ENCODE measurements at regions not wholly inside any gene's neighbourhood (a gene's known extent, or its start where the extent isn't known, plus 50 kb on each side); places are given as distances from the start of the nearest gene placed in this dataset.

DNA sequence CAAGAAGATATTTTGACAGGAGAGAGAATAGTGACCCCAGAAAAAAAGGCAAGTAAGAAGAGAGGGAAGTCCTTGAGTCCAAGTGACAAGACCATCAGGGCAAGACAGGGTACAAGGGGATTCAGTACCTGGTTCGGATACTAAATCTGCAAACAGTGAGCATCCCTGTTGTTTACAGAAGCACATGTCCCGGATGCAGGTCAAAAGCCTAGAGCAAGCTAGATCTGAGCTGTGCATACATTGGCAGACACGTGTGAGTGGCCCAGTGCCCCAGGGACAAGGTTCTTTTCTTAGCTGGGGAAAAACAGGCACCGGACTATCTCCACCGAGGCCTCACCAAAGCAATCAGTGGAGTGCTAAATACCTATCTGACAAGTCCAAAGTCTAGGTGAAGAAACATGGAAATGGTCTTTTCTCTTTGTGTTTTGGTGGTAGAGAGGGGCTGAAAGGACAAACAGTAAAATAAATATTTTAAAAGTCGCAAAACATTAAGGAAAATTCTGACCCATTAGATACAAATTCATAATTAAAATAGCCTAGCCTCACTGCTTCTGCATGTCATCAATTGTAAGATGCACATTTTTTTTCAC is 165.2 kb downstream of the SUCLG1 start:
- TF ChIP-seq, protein P1, sequence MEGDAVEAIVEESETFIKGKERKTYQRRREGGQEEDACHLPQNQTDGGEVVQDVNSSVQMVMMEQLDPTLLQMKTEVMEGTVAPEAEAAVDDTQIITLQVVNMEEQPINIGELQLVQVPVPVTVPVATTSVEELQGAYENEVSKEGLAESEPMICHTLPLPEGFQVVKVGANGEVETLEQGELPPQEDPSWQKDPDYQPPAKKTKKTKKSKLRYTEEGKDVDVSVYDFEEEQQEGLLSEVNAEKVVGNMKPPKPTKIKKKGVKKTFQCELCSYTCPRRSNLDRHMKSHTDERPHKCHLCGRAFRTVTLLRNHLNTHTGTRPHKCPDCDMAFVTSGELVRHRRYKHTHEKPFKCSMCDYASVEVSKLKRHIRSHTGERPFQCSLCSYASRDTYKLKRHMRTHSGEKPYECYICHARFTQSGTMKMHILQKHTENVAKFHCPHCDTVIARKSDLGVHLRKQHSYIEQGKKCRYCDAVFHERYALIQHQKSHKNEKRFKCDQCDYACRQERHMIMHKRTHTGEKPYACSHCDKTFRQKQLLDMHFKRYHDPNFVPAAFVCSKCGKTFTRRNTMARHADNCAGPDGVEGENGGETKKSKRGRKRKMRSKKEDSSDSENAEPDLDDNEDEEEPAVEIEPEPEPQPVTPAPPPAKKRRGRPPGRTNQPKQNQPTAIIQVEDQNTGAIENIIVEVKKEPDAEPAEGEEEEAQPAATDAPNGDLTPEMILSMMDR (IDR thresholded peaks at IDR 0.05) = no peak
- no peak for TF ChIP-seq POLR2AphosphoS5 (IDR thresholded peaks at IDR 0.05; ENCODE audit: low read depth, low read length)
- TF ChIP-seq, protein P2, sequence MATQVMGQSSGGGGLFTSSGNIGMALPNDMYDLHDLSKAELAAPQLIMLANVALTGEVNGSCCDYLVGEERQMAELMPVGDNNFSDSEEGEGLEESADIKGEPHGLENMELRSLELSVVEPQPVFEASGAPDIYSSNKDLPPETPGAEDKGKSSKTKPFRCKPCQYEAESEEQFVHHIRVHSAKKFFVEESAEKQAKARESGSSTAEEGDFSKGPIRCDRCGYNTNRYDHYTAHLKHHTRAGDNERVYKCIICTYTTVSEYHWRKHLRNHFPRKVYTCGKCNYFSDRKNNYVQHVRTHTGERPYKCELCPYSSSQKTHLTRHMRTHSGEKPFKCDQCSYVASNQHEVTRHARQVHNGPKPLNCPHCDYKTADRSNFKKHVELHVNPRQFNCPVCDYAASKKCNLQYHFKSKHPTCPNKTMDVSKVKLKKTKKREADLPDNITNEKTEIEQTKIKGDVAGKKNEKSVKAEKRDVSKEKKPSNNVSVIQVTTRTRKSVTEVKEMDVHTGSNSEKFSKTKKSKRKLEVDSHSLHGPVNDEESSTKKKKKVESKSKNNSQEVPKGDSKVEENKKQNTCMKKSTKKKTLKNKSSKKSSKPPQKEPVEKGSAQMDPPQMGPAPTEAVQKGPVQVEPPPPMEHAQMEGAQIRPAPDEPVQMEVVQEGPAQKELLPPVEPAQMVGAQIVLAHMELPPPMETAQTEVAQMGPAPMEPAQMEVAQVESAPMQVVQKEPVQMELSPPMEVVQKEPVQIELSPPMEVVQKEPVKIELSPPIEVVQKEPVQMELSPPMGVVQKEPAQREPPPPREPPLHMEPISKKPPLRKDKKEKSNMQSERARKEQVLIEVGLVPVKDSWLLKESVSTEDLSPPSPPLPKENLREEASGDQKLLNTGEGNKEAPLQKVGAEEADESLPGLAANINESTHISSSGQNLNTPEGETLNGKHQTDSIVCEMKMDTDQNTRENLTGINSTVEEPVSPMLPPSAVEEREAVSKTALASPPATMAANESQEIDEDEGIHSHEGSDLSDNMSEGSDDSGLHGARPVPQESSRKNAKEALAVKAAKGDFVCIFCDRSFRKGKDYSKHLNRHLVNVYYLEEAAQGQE (IDR thresholded peaks at IDR 0.05; ENCODE audit: insufficient read depth in 1 of 2, low read depth in 2 of 2, low read length in 1 of 2) = no peak
- no peak for TF ChIP-seq SIN3A (IDR thresholded peaks at IDR 0.05; ENCODE audit: borderline replicate concordance, insufficient read depth, low read depth, low read length)

All from Panc1 (cell line).